SHP77 (cell line): ENCODE measurements at regions not wholly inside any gene's neighbourhood (a gene's known extent, or its start where the extent isn't known, plus 50 kb on each side); places are given as distances from the start of the nearest gene placed in this dataset.
"Not testable (repeated sequence)": the region's sequence is repeated elsewhere in the genome, so short reads cannot be mapped to it uniquely, and the experiment has no call there.

Source experiments
- DNase-seq, 2 experiments: peaks; one replicate each; lab custom pipeline; 2025; lab: John Stamatoyannopoulos, UW

- DNase-seq: peak in 1 of 2 experiments; percentile 11
Measured at GRCh38 chr16:47858333-47858982, 297.3 kb downstream of the ABCC12 start.

- DNase-seq: no peak
Measured at GRCh38 chr16:47855431-47855830, 300.4 kb downstream of the ABCC12 start.

DNA sequence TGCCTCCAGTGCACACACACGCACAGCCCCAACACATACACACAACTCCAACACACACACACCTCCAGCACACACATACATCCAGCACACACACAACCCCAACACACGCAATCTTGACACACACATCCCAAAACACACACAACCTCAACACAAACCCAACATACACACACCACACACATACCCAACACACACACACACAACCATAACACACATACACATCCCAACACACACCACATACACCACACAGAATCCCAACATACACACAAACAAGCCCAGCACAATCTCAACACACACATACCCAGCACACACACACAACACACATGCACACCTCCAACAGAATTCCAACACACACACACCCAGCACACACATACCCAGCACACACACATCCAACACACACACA, 301.1 kb downstream of the ABCC12 start:
- DNase-seq: no peak

GRCh38 chr16:47852991-47853390, 302.8 kb downstream of the ABCC12 start:
- DNase-seq: no peak

DNA sequence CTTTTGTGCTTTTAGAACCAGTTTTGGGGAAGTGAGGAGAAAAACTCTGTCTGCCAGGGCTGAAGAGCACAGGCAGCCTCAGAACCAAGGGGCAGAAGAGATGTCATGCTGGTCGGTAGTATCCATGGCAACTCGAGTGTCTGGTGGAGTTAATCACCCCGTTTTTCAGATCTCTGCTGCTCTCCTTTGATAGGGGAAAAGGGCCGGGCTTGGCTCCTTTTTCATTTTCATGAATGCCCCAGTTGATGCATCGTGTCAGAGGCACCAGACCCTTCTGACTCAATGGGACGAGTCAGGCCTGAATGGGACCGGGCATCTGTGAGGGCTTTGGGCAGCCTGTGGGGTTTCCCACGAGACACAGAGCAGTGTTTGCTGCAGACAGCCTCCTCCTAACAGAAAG, 304.6 kb downstream of the ABCC12 start:
- no peak for DNase-seq

- peak in 1 of 2 experiments; percentile 2 for DNase-seq
Measured at GRCh38 chr16:47849736-47850135, 306.1 kb downstream of the ABCC12 start.

DNA sequence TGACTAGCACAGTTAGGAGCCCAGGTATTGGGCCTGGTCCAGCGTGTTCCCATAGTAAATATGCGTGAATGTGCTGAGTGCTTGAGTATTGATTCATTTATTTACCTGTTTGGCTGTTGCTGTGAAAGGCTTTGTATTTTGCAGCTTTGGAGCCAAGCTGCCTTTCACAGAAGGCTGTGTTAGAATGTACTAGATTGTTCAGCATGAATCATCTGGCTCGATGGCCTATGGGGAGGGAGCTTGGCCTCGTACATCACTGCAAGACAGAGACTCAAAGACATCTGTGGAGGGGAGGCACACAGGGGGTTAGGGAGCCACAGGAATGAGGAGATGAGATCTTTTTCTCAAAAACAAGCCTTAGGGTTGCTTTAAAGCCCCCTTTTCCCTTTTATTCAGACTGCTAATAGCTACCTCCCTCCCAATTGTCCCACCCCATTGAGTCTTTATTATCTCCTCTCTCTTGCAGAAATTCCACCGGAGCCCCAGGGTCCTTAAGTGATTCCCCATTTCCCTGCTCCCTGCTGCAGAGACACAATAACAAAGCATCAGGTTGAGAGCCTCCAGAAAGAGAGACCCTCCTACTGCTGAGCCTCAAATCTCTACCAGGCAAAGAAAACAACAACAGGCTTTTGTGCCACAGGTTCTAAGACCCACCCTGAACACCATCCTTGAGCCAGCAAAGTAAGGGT, 307.2 kb downstream of the ABCC12 start:
- DNase-seq: no peak

DNA sequence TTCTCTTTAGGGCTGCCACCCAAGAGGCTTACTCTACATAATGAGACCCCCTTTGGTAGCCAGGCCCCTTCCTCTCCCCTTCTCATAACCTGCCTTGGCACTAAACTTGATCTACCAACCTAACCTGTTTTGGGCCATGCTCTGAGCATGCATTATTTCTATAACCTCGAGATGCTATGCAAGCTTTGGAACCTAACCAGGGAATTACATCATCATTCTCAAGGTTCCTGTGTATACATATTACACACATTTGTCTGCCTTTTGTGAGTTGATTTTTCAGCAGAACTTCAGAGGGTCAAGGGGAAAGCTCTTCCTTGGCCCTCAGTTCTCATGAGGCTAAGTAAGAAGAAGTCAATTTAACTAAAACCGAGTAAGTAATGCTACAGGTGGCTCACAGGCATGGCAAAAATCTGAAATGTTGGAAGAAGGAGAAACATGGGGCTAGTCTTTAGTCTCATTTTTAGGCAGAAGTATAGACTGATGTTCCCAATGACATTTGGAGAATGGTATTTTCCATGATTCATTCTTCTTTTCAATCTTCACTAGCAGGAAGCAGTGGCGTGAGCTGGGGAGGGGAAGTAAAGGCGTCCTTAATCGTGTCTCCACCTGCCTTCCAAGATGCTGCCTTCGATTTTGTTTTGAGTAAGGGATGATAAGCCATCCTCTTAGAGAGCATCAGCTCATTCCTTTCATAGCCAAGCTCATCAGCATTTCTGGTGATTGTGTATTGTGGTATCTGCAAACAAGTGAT, 308.4 kb downstream of the ABCC12 start:
- DNase-seq: no peak

DNA sequence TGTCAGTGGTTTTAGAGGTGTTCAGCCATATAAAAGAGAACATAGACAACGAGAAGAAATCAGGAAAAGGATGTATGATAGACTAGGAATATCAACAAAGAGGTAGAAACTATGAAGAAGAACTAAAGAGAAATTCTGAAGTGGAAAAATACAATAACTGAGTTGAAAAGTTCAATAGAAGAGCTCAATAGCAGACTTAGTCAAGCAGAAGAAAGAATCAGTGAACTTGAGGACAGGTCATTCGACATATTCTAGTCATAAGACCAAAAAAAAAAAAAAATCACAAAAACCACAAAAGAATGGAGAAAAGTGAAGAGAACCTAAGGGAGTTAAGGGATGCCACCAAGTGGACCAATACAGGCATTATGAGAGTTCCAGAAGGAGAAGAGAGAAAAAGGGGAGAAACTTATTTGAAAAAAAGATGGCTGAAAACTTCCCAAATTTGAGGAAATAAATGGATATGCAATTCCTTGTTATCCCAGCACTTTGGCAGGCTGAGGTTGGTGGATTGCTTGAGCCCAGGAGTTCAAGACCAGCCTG, 321.2 kb downstream of the ABCC12 start:
- DNase-seq: no peak

DNA sequence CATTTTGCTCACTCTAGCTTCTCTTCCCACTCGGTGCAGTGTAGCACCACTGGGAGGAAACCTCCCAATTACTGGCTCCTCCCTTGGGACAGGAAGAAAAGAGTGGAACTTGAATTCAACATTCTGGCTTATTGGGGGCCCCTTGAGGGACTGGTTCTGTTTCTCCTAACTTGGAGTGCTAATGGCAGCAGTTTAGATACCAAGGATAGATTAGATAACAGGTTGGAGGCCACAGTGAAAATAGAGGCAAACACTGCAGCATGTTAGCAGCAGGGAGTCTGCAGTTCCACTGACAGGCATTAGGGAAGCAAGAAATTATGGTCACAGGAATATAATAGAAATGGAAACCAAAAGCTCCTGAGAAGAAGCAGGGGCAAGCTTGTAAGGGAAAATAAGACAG, 322.0 kb downstream of the ABCC12 start:
- no peak for DNase-seq

DNA sequence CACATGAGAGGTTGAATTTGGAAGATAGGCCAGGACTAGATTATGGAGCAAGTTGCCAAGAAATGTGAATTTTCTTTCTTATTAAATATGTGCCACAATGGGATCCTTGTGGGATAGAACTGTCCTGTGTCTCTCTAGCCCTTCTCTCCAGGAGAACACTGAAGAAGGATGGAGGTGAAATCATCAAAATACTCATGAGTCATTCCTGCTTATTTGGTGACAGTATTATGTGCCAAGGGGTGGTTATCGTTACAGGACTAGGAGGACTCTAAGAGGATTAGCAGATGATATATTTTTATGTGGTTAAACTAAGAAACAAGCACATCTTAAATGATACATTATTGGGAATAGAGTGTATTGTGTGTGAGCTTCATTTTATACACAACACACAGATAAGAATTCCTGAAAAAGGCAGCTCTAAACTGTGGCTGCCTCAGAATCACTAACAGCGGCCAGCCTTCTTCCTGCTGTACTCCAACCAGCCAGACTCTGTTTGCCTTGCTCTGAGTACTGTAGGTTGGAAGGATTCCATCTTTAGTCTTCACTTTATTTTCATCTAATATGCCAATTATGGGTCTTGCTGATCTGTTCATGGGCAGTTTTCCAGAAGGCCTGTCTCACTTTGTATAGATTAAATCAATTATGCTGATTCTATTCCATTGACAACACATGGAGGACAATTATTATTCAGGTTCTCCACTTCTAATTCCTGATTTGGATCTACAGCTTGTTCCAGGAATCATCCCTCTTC, 325.8 kb downstream of the ABCC12 start:
- DNase-seq: no peak

GRCh38 chr16:47826070-47826469, 329.7 kb downstream of the ABCC12 start:
- DNase-seq: no peak

DNA sequence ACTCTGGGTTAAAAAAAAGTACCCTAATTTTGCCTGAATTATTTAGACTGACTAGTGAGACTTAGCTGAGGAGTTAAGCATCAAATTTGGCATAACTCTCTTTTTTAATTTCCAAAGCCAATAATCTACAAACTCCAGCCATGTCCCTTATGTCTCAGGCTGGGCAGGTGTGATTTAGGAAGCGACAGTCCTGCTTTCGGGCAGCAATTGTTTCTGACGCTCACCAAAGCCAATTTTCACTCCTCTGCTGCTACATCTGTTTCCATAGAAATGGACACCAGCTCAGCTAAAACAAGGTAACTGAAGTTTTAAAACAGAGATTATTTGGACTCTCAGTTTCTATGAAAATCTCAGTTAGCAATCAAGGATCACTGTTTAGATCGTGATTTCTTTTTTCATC, 338.7 kb downstream of the ABCC12 start:
- no peak for DNase-seq

GRCh38 chr16:47816511-47816910, 339.3 kb downstream of the ABCC12 start:
- no peak for DNase-seq

- no peak for DNase-seq
Measured at GRCh38 chr16:47815655-47816054, 340.1 kb downstream of the ABCC12 start.

DNA sequence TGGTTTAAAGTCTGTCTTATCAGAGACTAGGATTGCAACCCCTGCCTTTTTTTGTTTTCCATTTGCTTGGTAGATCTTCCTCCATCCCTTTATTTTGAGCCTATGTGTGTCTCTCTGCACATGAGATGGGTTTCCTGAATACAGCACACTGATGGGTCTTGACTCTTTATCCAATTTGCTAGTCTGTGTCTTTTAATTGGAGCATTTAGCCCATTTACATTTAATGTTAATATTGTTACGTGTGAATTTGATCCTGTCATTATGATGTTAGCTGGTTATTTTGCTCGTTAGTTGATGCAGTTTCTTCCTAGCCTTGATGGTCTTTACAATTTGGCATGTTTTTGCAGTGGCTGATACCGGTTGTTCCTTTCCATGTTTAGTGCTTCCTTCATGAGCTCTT, 344.0 kb downstream of the ABCC12 start:
- DNase-seq: not testable (repeated sequence)

DNA sequence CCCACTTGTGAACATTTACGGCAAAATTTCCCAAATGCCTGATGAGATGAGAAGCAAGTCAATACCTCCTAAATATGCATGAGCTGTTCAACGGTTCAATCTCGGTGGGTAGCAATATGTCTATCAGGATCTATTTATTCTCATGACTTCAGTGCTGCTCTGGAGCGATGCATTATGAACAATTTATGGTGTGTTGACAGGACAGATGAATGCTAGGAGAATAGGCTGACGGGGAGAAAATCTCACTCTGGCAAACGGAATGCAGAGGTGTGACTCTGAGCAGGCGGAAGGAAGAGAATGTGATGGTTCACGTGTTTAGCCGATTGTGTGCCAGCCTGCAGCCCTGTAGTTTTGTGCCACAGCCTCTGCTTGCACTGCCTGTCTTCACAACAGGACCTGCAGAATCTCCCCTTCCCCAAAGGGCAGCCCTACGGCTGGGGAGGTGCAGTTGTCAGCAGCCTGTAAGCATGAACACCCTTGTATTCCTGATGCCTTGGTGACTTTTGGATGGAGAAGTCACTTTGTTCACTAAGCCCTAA, 345.2 kb downstream of the PHKB start:
- DNase-seq: peak; percentile 24 to 26

DNA sequence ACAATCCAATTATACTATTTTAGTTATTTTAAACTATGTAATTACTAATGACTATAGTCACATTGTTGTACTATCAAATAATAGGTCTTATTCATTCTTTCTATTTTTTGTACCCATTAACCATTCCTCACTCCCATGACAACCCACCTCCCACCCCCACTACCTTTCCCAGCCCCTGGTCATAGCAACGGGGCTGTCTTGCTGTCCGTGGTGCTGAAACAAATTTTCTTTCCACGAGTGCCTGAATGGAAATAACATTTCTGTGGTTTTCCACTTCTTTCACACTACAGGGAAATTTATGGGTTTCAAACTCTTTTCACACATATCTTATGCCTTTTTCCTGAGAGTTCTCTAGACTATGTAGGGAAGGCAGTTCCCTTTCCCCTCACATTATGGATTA, 326.6 kb downstream of the PHKB start:
- no peak for DNase-seq

GRCh38 chr16:47781673-47782072, 320.5 kb downstream of the PHKB start:
- no peak for DNase-seq

- DNase-seq: peak; percentile 16 to 42
Measured at GRCh38 chr16:47780213-47780875, 319.2 kb downstream of the PHKB start.
